ENCODE measurements at regions not wholly inside any gene's neighbourhood (a gene's known extent, or its start where the extent isn't known, plus 50 kb on each side); places are given as distances from the start of the nearest gene placed in this dataset.

GRCh38 chr11:82365351-82365750 lies 368.3 kb downstream of the FAM181B start:
- no peak overlapping the region for H3K23ac ChIP-seq (ENCODE audit: insufficient read length)
- FAIRE-seq (no peak), DNase-seq (ENCODE audit: low read depth in 1 of 2, low spot score in 2 of 2) (no peak)
- no peaks in the 10 kb centered on the region for H3K4me1 ChIP-seq (replicated peaks in 1 of 4; ENCODE audit: control insufficient read depth in 3 of 4, insufficient read depth in 4 of 4, low read length in 3 of 4)
- no peaks in the 10 kb centered on the region for H3K36me3 ChIP-seq (ENCODE audit: control insufficient read depth in 2 of 4, insufficient read depth in 4 of 4, low read length in 3 of 4)
- H3K79me1 ChIP-seq (ENCODE audit: low read depth, low read length), result no peaks in the 10 kb centered on the region
- no peaks in the 10 kb centered on the region for H3K27me3 ChIP-seq (replicated peaks in 1 of 4; ENCODE audit: control insufficient read depth in 3 of 4, extremely low read depth in 1 of 4, insufficient read depth in 3 of 4, low read length in 3 of 4)
- no peak overlapping the region for H4K5ac ChIP-seq (ENCODE audit: insufficient read length, low read depth, low read length)
- no peak overlapping the region for H4K8ac ChIP-seq (ENCODE audit: extremely low read depth, insufficient read depth, low read length)
- no peak overlapping the region for H3K4ac ChIP-seq (replicated peaks; ENCODE audit: insufficient read length, low read depth, low read length)
- no peak overlapping the region for H3K18ac ChIP-seq (ENCODE audit: extremely low read depth, low read length)
- CTCF ChIA-PET (ENCODE audit: partially characterized antibody), result interaction anchor here (0.9 kb wide), 1 partner anchor 19 kb away, joined by 3 read pairs; no protein-coding TSS in a partner anchor
- no peak overlapping the region for H3K4me3 ChIP-seq (ENCODE audit: extremely low read depth in 1 of 4, insufficient read depth in 2 of 4, low read depth in 3 of 4, low read length in 4 of 4)
- no peaks in the 10 kb centered on the region for H4K20me1 ChIP-seq (replicated peaks in 1 of 2; ENCODE audit: control insufficient read depth in 1 of 2, insufficient read depth in 2 of 2, low read length in 2 of 2)
- WGBS, 2 experiments (ENCODE audit: extremely low coverage in 1 of 2, insufficient coverage in 1 of 2, insufficient read length in 1 of 2, insufficient replicate concordance in 2 of 2, low coverage in 1 of 2, low lambda C conversion rate in 2 of 2, missing lambda C conversion rate in 1 of 2), result 92% methylated on average over 2 of the region's 2 CpGs; no CpG with 5 or more reads in 1 of the 2 experiments
- no peak overlapping the region for H2BK120ac ChIP-seq (replicated peaks; ENCODE audit: low read depth, low read length)
- no peaks in the 10 kb centered on the region for H3K79me2 ChIP-seq (ENCODE audit: control insufficient read depth in 1 of 2, insufficient read depth in 2 of 2, low read length in 2 of 2)
- no peak overlapping the region for H3K9ac ChIP-seq (replicated peaks in 1 of 4; ENCODE audit: extremely low read depth in 1 of 4, low read depth in 3 of 4, low read length in 3 of 4)
- POLR2A ChIA-PET (ENCODE audit: partially characterized antibody), result no interaction called here
- H3K9me3 ChIP-seq (ENCODE audit: insufficient read depth in 2 of 2, low read depth in 1 of 2, low read length in 1 of 2), result no peaks in the 10 kb centered on the region
- H2BK12ac ChIP-seq (ENCODE audit: low read depth, low read length), result no peak overlapping the region
- H3K14ac ChIP-seq (ENCODE audit: insufficient read length), result no peak overlapping the region
- H3K27ac ChIP-seq (ENCODE audit: low read depth, low read length), result no peak overlapping the region
- H2AFZ ChIP-seq (ENCODE audit: low read length), result no peak overlapping the region
- no peak overlapping the region for H2AK5ac ChIP-seq (ENCODE audit: low read depth, low read length)
- no peak overlapping the region for H2BK20ac ChIP-seq (ENCODE audit: low read length)
- no peak overlapping the region for H3K4me2 ChIP-seq (ENCODE audit: insufficient read depth in 1 of 2, low read depth in 2 of 2, low read length in 2 of 2)
- H3K23me2 ChIP-seq (ENCODE audit: low read depth, low read length), result no peaks in the 10 kb centered on the region
- no peak overlapping the region for H2BK15ac ChIP-seq (ENCODE audit: low read length)
- H4K91ac ChIP-seq (replicated peaks; ENCODE audit: insufficient read length, low read length), result no peak overlapping the region
- H3K56ac ChIP-seq (replicated peaks; ENCODE audit: insufficient read length, low read depth, low read length), result no peak overlapping the region
- no peak overlapping the region for H2BK5ac ChIP-seq (ENCODE audit: low read depth, low read length)
- TF ChIP-seq, protein P1, sequence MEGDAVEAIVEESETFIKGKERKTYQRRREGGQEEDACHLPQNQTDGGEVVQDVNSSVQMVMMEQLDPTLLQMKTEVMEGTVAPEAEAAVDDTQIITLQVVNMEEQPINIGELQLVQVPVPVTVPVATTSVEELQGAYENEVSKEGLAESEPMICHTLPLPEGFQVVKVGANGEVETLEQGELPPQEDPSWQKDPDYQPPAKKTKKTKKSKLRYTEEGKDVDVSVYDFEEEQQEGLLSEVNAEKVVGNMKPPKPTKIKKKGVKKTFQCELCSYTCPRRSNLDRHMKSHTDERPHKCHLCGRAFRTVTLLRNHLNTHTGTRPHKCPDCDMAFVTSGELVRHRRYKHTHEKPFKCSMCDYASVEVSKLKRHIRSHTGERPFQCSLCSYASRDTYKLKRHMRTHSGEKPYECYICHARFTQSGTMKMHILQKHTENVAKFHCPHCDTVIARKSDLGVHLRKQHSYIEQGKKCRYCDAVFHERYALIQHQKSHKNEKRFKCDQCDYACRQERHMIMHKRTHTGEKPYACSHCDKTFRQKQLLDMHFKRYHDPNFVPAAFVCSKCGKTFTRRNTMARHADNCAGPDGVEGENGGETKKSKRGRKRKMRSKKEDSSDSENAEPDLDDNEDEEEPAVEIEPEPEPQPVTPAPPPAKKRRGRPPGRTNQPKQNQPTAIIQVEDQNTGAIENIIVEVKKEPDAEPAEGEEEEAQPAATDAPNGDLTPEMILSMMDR (IDR thresholded peaks at IDR 0.05; ENCODE audit: control extremely low read depth in 1 of 3, insufficient read depth in 1 of 3, low read depth in 1 of 3, low read length in 3 of 3), result no peak
- TF ChIP-seq TBP (IDR thresholded peaks at IDR 0.05; ENCODE audit: low read depth, low read length) (no peak), EP300 (IDR thresholded peaks at IDR 0.05; ENCODE audit: borderline replicate concordance in 1 of 2, low read depth in 2 of 2, low read length in 2 of 2) (no peak), GABPA (IDR thresholded peaks at IDR 0.05; ENCODE audit: borderline replicate concordance, insufficient read depth, low read length) (no peak), SIRT6 (IDR thresholded peaks at IDR 0.05; ENCODE audit: low read length) (no peak)

Measured in H1 (cell line).